ENCODE measurements at regions not wholly inside any gene's neighbourhood (a gene's known extent, or its start where the extent isn't known, plus 50 kb on each side); places are given as distances from the start of the nearest gene placed in this dataset.

GRCh38 chr2:144701259-144701658, 181.3 kb upstream of the ZEB2 start:
- DNase-seq (ENCODE audit: low spot score), result no peak

- DNase-seq (ENCODE audit: low spot score), result no peak
These were observed 178.2 kb upstream of the ZEB2 start for GRCh38 chr2:144698156-144698555.

- DNase-seq (ENCODE audit: low spot score), result no peak
These were observed 175.7 kb upstream of the ZEB2 start for GRCh38 chr2:144695657-144696056.

- no peak for DNase-seq (ENCODE audit: low spot score)
These were observed 174.5 kb upstream of the ZEB2 start for GRCh38 chr2:144694456-144694855.

- no peak for DNase-seq (ENCODE audit: low spot score)
These were observed 173.3 kb upstream of the ZEB2 start for GRCh38 chr2:144693179-144693578.

- no peak for DNase-seq (ENCODE audit: low spot score)
These were observed 172.7 kb upstream of the ZEB2 start for GRCh38 chr2:144692661-144693060.

DNA sequence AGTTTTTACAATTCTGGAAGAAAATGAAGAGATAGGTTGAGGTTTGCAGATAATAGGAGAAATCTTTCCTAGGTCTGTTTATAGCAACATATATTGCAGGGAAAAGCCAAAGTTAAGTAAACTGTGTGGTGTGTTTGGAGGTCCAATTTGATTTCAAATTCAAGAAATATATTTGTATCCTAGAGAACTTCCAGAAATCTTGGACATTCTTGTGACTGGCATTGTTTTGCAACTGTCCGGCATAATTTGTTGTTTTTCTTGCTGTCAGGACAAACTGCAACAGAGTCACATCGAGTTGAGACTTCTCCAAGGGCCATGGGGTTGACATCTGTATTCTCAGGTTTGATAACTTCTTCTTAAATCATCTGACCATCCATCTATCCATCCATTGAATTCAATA, 170.9 kb upstream of the ZEB2 start:
- DNase-seq (ENCODE audit: low spot score), result no peak

DNA sequence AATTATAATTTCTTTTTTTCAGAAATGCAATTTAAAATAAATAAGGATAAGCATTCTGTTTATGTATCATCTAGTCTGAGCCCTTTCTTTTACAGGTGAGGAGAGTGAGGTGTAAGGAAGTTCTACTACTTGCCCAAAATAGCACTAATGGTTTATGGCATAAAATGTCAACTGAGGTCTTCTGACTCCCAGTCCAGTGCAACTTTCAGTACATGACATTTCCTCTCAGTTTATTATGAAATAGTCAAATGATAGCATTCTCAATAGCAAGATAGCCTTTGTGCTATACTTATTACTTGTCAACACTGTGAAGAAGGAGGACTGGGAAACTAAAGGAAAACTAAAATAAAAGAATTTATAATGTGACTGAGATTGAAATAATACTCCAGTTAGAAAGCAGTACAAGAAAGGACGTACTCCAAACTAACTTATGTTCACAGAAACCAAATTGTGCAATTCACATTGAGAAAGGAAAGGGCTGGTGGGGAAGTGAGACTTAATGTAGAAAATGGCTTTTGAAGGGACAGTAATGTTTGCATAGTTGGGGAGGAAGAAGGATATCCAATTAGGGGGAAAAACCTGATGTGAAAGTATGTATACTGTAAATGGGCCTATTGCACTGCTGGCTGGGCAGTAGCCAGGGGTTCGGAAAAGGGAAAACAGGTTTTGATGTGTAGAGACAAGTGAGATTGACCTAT, 166.7 kb upstream of the ZEB2 start:
- no peak for DNase-seq (ENCODE audit: low spot score)

GRCh38 chr2:144683966-144684365, 164.0 kb upstream of the ZEB2 start:
- DNase-seq (ENCODE audit: low spot score), result no peak

DNA sequence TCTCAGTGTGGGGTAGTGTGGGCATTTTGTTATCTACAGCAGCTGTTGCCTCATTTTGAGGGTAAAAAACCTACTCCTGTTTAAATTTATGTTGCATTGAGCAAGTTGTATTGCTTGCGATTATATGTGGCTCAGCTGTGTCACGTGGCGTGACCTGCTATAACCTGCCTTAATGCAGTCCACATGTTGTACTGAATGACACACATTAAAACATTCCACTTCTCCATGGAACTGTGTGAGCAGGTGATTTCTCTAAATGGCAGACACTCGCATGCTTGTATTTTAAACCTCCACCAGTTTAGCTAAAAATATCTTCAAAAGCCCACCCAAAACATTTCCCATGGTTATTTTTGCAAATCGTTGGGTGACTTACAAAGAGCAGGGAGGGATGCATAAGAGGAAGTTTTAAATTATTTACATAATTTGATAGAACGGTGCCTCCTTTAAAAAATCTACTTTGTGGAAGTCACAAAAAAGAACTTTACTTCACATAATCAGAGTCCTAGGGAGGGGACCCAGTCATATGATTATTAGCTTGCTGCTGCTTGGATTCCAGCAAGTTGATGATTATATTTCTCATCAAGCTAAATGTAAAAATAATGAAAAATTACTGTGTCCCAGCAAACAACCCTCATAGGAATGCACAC, 163.3 kb upstream of the ZEB2 start:
- no peak for DNase-seq (ENCODE audit: low spot score)

GRCh38 chr2:144682248-144682647, 162.3 kb upstream of the ZEB2 start:
- DNase-seq (ENCODE audit: low spot score), result no peak

DNA sequence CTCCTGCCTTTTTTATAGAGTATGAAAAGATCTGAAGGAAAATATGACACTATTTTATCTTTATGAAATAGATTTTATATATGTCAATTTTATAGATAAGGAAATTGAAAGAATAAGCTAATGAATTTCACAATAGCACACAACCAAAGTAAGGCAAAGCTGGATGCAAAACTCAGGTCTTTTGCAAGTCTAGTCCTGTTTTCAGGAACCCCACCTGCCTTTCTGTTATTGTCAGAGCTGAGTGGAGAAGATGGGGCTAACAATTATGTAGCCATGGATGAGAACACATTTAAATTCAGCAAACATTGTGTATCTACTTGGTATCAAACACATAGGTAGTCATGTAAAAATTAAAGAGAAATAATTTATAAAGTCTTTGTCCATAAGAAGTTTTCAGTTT, 161.5 kb upstream of the ZEB2 start:
- no peak for DNase-seq (ENCODE audit: low spot score)

GRCh38 chr2:144679942-144680341, 160.0 kb upstream of the ZEB2 start:
- no peak for DNase-seq (ENCODE audit: low spot score)

GRCh38 chr2:144678736-144679135, 158.8 kb upstream of the ZEB2 start:
- no peak for DNase-seq (ENCODE audit: low spot score)

- DNase-seq (ENCODE audit: low spot score), result no peak
These were observed 155.8 kb upstream of the ZEB2 start for GRCh38 chr2:144675731-144676130.

- no peak for DNase-seq (ENCODE audit: low spot score)
These were observed 155.4 kb upstream of the ZEB2 start for GRCh38 chr2:144675331-144675730.

DNA sequence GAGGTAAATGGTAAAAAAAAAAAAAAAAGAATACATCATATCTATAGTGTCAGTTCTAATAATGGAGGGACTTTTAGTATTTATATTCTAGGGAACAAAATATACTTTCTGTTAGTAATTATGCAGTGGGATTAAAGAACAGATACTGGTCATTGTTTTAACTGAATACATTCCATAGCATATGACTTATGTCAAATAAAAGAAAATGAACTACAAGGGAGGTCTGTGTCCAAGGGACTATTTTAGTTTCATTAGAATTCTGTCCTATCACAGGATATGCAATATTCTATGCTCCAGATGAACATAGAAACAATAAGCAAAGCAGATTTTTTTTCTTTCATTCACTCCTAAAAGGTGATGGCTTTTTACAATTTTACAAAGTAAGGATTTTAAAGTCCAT, 154.2 kb upstream of the ZEB2 start:
- no peak for DNase-seq (ENCODE audit: low spot score)

- DNase-seq (ENCODE audit: low spot score), result no peak
These were observed 153.5 kb upstream of the ZEB2 start for GRCh38 chr2:144673456-144673855.

- DNase-seq (ENCODE audit: low spot score), result no peak
These were observed 152.0 kb upstream of the ZEB2 start for GRCh38 chr2:144671695-144672455.

GRCh38 chr2:144670738-144671137, 150.8 kb upstream of the ZEB2 start:
- no peak for DNase-seq (ENCODE audit: low spot score)

DNA sequence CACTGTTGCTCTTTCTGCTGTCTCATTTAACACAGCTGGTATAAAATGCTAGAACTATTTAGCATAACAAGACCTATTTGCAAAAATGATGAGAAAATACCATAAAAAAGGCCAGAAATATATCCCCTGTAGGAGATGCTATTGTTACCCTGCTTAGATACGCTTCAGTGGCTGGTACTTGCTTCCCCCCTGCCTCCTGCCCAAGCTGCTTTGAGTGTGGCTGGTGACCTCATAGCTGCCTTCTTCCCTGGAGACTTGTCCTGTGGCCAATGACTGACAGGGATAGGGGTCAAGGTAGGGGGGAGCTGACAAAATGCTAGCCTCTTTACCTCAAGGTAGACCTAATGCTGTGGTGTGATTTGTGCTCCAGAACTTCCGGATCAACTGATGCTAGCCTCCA, 150.2 kb upstream of the ZEB2 start:
- no peak for DNase-seq (ENCODE audit: low spot score)

DNA sequence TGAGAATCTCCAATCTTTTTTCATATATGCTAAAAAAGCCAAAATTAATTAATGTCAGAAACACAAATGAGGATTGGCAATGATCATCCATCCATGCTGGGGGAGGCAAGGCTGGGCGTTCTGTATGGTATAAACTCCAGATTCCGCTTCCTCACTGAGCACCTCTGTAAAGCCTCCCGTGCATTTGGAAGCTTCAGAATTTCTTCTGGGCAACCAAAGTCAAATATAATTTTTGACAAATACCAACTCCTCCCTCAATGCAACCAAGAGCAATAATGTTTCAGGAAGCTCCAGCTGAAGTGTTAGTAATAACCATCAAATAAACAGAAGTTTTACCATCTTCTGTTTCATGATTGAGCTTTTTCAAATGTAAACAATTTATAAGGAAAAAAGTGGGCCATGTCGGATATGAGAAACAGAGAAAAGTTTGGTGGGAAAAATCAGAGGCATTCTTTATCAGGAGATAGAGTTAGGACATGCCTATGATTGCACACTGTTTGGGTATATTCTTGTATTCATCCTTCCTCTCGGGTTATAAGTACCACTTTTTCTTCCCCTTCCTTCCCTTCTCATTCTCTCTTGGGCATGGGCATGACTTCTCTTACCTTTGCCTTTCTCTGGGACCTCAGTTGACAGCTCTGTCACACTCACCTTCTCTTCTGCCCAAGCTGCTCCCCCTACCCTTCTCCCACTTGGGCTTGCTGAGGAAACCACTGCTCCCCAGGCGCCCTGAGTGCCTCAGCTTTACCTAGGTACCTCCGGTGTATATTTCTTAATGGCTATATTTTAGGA, 149.5 kb upstream of the ZEB2 start:
- DNase-seq (ENCODE audit: low spot score), result no peak
